IPS-NIHi7 (cell line): ENCODE measurements at regions not wholly inside any gene's neighbourhood (a gene's known extent, or its start where the extent isn't known, plus 50 kb on each side); places are given as distances from the start of the nearest gene placed in this dataset.

Experiments
- DNase-seq: peaks from one replicate; pipeline ENCODE4 v3.0.0; 2012; ENCODE audit warnings: mixed read lengths; ENCODE audit errors: extremely low spot score

- no peak for DNase-seq
Observed at GRCh38 chr16:74169687-74170376, 126.8 kb upstream of the PSMD7 start.

DNA sequence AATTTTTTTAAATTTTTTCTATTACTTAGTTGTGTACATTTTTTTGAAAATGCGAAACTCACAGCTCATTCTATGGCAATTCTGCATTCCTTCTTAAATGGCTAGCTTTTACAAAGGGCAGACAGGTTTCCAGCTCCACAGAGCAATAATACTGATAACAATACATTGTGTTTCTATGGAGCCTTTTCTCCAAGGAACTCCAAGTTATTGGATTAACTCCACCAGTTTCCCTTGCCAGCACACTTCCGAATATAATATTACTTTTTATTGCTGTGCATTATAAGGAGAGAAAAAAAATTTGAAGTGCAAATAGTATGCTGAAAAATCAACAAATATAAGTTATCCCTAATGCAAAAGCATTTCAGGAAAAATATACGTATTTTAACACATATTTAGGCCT is 127.5 kb upstream of the PSMD7 start:
- DNase-seq = no peak

DNA sequence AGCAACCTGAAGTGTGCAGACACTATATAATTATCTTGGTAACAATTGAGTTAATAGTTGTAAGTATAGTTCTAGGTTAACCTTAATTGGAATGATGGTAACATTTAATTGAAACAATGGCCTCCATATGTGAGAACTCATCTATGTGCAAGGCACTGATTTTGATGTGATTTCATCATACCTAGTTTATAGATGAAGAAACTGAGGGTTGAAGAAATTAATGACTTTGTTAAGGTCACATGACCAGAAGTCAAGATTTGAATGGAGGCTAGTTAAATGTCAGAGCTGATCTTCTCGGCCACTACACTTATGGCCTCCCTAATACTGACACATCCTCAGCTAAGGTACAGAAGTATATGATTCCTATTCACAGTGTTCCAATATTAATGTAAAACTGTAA is 128.2 kb upstream of the PSMD7 start:
- no peak for DNase-seq

GRCh38 chr16:74166456-74166855 is 130.2 kb upstream of the PSMD7 start:
- no peak for DNase-seq

- DNase-seq = no peak
Observed at GRCh38 chr16:74165566-74166080, 131.0 kb upstream of the PSMD7 start.

- DNase-seq = no peak
Observed at GRCh38 chr16:74160759-74161158, 135.9 kb upstream of the PSMD7 start.

DNA sequence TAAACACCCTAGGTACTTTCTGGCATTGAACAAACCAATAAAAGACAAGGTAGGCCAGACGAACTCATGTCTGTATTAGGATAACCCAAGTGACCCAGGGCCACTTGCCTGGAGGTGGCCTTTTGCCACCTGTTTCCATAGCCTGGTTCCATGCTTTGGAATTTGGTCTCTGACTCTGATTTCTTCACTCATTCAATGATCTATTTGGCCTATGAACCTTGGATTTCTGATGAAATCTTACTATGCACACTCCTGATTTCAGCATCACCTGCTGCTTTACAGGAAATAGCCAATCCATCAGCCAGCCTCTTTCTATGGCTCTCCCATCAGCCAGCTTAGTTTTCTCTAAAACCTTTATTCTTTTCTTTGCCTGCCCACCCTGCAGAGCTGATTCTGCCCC is 142.8 kb upstream of the PSMD7 start:
- no peak for DNase-seq

GRCh38 chr16:74146643-74147042 is 150.0 kb upstream of the PSMD7 start:
- no peak for DNase-seq

DNA sequence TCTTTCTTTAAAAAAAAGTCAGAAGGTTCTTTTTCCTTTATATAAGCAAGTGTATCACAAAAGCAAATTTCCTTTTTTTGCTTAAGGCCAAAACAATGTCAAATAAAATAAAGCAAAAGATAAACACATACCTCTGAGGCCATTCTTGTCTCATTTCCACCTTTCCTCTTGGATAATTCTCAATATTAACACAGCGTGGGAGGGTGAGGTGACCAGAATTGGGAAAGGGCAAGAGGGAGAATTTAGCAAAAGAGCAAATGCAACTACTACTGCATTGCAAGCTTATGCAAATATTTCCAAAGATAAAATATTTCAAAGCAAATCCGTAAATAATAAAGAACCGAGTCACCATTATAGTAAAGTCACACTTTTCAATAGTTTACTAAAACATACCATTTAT is 153.4 kb upstream of the PSMD7 start:
- no peak for DNase-seq

DNA sequence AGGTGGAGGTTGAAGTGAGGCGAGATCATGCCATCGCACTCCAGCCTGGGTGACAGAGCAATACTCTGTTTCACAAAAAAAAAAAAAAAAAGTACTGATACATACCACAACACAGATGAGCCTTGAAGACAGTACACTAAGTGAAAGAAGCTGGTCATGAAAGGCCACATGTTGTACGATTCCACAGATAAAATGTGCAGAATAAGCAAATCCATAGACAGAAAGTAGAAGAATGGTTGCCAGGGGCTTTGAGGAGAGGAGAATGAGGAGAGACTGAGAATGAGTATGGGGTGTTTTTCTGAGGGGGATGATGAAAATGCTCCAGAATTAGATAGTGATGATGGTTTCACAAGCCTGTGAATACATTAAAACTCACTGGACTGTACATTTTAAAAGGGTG is 155.6 kb upstream of the PSMD7 start:
- DNase-seq = no peak

GRCh38 chr16:74140557-74140956 is 156.1 kb upstream of the PSMD7 start:
- DNase-seq = no peak

DNA sequence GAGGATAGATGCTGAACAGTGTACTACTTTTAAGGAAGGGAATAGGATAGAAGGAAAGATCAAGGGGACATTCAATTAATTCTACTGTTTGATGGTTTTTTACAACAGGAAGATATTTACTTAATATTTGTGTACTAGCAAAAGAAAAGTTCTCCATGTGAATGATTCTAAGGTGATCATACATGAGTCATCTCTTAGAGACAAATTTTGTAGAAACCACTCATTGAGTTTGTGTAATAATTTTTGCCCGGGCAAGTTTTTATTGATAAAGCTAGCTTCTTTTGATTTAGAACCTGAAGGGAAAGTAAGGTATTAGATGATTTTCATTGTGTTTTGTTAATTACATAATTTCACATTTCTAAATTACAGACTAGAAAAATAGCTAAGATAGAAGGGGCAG is 172.8 kb upstream of the PSMD7 start:
- no peak for DNase-seq

DNA sequence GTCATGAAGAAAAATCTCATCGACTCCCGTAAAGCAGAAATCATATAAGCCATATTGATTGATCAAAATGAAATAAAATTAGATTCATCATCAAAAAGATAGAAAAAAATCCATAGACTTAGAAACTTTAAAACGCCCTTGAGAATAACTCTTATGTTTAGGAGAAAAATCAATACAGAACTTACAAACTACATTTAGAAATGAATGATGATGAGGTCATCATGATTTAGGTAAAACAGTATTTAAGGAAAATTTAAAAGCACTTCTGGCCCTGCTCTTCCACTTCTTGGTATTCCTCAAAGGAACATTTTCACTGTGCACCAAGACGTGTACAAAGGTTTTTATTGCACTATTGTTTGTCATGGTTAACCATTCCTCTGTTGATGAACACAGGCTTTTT is 173.4 kb upstream of the PSMD7 start:
- DNase-seq = no peak

DNA sequence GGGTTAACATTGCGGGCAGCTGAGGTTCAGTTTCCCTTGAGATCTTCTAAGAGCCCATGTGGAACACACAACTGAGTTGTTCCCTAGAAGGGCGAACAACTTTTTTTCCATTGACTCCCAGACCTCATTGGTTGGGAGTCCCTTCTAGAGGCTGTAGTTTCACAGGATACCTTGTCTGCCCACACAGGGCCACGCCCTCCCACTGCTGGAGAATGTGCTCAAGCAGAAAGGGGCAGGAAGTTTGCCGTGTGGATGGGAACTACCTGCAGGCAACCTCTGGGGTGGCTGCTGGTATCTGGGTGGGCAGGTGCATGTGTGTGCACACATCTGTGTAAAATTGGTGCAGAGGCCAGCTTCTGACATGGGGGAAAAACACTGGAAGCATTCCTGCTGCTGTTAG is 178.8 kb upstream of the PSMD7 start:
- no peak for DNase-seq

DNA sequence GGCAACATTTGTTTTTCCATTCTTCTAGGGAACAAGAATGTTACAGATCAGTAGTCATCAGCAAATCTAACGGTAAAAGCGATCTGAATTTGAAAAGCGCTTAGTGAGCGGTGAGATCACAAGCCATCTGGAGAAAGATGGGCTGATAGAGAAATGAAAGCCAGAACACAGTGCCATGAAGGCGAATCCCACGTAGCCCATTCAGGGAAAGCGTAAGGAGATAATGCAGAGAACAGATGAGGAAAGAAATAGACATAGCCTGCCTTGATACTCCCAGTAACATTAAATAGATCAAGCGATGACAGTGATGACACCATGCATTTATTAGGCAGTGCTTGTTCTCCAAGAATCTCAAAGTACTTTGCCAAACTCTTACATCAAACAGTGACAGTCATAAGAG is 183.1 kb upstream of the PSMD7 start:
- no peak for DNase-seq

DNA sequence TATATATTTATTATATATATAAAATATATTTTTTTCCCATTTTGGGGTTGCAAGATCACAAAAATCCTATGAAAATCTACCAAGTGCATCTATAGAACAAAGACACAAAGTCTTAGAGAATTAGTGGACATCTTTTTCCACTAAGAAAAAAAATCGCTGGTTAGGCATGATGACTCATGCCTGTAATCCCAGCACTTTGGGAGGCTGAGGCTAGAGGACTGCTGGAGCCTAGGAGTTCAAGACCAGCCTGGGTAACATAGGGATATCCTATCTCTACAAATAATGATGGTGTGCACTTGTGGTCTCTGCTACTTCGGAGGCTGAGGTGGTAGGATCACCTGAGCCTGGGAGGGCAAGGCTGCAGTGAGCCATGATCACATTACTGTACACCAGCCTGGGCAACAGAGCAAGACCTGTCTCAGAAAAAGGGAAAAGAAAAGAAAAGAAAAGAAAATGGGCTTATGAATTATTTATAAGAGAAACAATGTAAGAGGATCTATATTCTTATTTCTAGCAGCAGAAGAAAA is 185.1 kb upstream of the PSMD7 start:
- DNase-seq = no peak

DNA sequence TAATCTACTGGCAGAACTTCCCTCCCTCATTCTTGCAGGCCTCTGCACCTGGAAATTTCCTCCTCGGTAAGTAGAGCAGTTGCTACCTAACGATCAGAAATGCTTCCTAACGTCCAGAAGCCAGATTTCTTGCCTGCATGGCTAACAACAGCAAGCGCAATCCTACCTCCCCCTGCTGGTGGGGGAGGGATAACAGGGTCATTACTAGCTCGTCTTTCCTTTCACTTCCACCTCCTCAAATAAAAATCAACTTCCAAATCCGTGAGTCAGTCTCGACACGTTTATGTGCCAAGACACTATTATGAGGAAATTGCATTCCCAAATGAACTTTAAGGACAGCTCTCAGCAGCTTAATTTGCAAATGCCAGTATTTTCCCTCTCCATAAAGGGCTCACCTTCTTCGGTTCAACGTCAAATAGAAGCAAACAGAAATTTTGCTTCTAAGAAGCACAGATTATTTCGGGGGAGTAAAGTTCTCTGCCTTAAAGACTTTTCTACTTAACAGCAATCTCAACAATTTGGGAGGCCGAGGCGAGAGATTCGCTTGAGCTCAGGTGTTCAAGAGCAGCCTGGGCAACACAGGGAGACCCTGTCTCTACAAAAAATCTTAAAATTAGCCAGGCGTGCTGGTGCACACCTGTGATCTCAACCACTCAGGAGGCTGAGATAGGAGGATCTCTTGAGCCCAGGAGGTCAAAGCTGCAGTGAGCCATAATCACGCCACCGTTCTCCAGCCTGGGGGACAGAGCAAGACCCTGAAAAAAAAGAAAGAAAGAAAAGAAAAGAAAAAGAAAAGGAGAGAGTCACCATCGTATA is 188.6 kb upstream of the PSMD7 start:
- peak; percentile 69 for DNase-seq

DNA sequence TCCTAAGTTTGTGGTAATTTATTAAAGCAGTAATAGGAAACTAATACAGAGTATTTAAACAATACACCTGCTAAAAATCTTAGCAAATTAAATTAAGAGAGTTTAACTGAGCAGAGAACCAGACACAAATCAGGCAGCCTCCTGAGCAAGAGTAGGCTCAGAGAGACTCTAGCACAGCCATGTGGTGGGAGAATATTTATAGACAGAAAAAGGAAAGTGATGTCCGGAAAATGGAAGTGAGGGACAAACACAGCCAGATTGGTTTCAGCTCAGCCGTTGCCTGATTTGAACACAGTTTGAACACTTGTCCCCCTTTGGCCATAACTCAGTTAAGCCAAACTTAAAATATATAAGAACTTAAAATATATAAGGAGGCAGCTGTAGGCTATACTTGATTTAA is 192.6 kb upstream of the PSMD7 start:
- DNase-seq = no peak

DNA sequence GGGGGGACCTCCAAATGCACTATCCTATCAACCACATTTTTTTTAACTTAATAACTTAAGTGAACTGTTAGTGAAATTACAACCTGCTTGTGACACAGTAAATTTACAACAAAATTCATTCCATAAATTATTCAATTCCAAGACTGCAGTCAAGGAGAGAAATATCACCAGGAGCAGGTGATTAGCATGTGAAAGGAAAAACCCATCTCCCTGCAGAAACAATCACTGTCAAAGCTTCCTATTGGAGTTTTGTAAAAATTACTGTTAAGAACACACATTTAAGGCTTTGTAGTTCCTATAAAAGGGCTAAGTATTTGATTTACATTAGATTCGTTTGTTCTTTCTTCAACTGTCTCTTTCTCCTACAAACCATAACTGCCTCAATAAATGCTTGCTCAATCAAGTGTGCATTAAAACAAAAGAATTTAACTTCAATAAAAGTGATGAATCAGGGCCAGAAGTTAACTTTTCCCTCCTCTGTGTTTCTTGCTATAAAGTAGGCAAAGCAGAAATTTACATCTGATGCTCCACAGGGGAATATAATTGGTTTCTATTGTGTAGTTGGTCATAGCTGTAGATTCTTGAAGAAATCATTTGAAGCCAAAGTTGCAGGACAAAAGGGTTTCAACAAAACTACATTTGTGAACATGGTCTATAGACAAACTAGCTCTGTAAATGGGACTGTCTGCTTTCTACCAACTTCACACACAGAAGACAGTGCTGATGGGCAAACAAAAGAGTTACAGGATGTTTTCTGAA is 195.1 kb upstream of the PSMD7 start:
- no peak for DNase-seq

DNA sequence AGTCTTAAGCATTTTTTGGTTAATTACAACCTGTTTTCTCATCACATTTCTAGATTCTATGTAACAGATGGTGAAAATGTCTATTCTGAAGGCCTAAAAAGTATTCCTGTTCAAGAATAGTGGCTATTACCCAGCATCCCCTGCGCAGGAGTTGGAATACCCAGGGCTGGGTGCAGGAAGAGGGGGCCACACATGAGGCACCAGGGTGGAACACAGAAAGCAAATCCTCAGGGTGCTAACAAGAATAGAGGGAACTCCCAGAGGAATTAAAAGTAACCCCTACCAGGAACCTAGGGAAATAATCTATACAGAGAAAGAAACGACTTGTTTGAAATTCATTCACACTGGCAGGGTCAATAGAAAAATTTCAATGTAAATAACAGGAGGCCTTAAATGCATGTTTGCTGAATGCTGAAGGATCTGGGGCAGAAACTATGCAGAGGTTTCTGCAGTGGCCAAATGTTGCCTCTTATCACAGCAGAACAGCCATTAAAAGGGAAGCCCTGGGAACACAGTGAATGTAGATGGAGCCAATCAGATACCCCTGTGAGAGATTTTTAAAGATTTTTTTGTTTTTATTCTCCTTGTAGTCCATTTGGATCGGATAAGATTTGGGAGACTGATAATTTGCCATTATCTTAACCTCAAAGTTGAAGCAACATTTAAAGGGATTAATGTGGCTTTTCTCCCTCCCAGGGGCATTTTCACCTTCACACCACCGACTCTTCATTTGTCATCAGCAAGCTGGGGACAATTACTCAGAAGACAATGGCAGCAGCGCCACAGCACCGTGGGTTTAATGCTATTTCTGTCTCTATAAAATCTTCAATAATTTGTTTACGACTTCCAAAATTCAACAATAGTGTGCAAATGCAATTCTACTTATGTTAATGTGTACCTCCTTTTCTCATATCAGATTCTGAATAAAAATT is 196.0 kb upstream of the PSMD7 start:
- DNase-seq = peak; percentile 38

- no peak for DNase-seq
Observed at GRCh38 chr16:74099530-74099929, 197.1 kb upstream of the PSMD7 start.
